SH-SY5Y (cell line): ENCODE measurements at regions not wholly inside any gene's neighbourhood (a gene's known extent, or its start where the extent isn't known, plus 50 kb on each side); places are given as distances from the start of the nearest gene placed in this dataset.

Experiments used
- GATA2 ChIP-seq: IDR thresholded peaks from 2 replicates; pipeline ENCODE4 v1.6.1; 2011; ENCODE audit warnings: mild to moderate bottlenecking, low read depth, low read length
- GATA3 ChIP-seq: IDR thresholded peaks from 2 replicates; pipeline ENCODE4 v1.6.1; 2011; ENCODE audit warnings: low read depth, mild to moderate bottlenecking, low read length, moderate library complexity

DNA sequence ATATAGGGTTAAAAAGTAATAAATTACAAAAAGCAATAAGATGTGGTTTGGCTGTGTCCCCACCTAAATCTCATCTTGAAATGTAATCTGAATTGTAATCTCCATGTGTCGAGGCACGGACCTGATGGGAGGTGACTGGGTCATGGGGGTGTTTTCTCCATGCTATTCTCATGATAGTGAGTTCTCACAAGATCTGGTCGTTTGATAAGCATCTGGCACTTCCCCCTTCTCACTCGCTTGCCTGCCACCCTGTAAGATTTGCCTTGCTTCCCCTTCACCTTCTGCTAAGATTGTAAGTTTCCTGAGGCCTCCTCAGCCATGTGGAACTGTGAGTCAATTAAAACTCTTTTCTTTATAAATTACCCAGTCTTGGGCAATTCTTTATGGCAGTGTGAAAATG, 577.4 kb downstream of the TBC1D4 start:
- TF ChIP-seq GATA2 (no peak), GATA3 (no peak)
